Panc1 (cell line): ENCODE measurements at regions not wholly inside any gene's neighbourhood (a gene's known extent, or its start where the extent isn't known, plus 50 kb on each side); places are given as distances from the start of the nearest gene placed in this dataset.
"Not testable (repeated sequence)": the region's sequence is repeated elsewhere in the genome, so short reads cannot be mapped to it uniquely, and the experiment has no call there.

Source experiments
- POLR2AphosphoS5 ChIP-seq: IDR thresholded peaks from 2 replicates; pipeline ENCODE4 v1.6.1; 2012; ENCODE audit warnings: mild to moderate bottlenecking, low read depth, low read length, moderate library complexity
- SIN3A ChIP-seq: IDR thresholded peaks from 2 replicates; pipeline ENCODE4 v1.6.1; 2012; ENCODE audit warnings: low read depth, mild to moderate bottlenecking, low read length, moderate library complexity, borderline replicate concordance; ENCODE audit not compliant: insufficient read depth
- TF ChIP-seq, protein P1 (sequence below): fragments of 450-650 bp; IDR thresholded peaks from 2 replicates; pipeline ENCODE4 v1.5.1; 2017; ENCODE audit warnings: mild to moderate bottlenecking
- TF ChIP-seq, protein P2 (sequence below), 2 experiments: IDR thresholded peaks; 2 replicates each; pipeline ENCODE4 v1.6.1; 2011 to 2012; ENCODE audit warnings: low read depth in 2 of 2, control low read depth in 1 of 2, low read length in 1 of 2, mild to moderate bottlenecking in 1 of 2, moderate library complexity in 1 of 2; ENCODE audit not compliant: insufficient read depth in 1 of 2

DNA sequence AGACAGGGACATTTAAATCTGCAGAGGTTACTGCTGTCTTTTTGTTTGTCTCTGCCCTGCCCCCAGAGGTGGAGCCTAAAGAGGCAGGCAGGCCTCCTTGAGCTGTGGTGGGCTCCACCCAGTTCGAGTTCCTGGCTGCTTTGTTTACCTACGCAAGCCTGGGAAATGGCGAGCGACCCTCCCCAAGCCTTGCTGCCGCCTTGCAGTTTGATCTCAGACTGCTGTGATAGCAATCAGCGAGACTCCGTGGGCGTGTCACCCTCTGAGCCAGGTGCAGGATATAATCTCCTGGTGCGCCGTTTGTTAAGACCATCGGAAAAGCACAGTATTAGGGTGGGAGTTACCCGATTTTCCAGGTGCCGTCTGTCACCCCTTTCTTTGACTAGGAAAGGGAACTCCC lies 93.3 kb downstream of the ANKRD30BL start:
- TF ChIP-seq, protein P1, sequence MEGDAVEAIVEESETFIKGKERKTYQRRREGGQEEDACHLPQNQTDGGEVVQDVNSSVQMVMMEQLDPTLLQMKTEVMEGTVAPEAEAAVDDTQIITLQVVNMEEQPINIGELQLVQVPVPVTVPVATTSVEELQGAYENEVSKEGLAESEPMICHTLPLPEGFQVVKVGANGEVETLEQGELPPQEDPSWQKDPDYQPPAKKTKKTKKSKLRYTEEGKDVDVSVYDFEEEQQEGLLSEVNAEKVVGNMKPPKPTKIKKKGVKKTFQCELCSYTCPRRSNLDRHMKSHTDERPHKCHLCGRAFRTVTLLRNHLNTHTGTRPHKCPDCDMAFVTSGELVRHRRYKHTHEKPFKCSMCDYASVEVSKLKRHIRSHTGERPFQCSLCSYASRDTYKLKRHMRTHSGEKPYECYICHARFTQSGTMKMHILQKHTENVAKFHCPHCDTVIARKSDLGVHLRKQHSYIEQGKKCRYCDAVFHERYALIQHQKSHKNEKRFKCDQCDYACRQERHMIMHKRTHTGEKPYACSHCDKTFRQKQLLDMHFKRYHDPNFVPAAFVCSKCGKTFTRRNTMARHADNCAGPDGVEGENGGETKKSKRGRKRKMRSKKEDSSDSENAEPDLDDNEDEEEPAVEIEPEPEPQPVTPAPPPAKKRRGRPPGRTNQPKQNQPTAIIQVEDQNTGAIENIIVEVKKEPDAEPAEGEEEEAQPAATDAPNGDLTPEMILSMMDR: not testable (repeated sequence)
- TF ChIP-seq SIN3A, POLR2AphosphoS5: not testable (repeated sequence)
- TF ChIP-seq, protein P2, sequence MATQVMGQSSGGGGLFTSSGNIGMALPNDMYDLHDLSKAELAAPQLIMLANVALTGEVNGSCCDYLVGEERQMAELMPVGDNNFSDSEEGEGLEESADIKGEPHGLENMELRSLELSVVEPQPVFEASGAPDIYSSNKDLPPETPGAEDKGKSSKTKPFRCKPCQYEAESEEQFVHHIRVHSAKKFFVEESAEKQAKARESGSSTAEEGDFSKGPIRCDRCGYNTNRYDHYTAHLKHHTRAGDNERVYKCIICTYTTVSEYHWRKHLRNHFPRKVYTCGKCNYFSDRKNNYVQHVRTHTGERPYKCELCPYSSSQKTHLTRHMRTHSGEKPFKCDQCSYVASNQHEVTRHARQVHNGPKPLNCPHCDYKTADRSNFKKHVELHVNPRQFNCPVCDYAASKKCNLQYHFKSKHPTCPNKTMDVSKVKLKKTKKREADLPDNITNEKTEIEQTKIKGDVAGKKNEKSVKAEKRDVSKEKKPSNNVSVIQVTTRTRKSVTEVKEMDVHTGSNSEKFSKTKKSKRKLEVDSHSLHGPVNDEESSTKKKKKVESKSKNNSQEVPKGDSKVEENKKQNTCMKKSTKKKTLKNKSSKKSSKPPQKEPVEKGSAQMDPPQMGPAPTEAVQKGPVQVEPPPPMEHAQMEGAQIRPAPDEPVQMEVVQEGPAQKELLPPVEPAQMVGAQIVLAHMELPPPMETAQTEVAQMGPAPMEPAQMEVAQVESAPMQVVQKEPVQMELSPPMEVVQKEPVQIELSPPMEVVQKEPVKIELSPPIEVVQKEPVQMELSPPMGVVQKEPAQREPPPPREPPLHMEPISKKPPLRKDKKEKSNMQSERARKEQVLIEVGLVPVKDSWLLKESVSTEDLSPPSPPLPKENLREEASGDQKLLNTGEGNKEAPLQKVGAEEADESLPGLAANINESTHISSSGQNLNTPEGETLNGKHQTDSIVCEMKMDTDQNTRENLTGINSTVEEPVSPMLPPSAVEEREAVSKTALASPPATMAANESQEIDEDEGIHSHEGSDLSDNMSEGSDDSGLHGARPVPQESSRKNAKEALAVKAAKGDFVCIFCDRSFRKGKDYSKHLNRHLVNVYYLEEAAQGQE (IDR thresholded peaks at IDR 0.05; ENCODE audit: insufficient read depth in 1 of 2, low read depth in 2 of 2, low read length in 1 of 2): not testable (repeated sequence)
